ENCODE measurements at regions not wholly inside any gene's neighbourhood (a gene's known extent, or its start where the extent isn't known, plus 50 kb on each side); places are given as distances from the start of the nearest gene placed in this dataset.
"Not testable (repeated sequence)": the region's sequence is repeated elsewhere in the genome, so short reads cannot be mapped to it uniquely, and the experiment has no call there.

DNA sequence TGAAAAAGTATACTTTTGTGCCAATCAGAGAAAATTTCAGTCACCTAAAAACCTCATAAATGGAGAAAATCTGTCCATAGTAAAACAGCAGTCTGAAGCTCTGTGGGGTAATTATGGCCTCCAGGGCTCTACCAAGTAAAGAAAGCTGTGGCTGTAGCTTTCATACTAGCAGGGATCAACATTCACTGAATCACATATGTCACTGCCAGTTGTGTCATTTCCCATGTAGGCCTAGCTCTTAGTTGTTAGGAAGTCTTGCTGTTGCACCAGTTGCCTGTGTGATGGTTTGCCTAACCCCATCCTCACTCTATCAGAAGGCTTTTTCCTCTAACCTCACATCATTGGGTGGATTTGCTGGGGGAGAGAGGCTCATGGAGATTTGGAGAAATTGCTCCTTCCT is 62.3 kb upstream of the XIST start:
- H3K4me2 ChIP-seq (ENCODE audit: low read depth, low read length); H3K9me3 ChIP-seq (ENCODE audit: control insufficient read depth, insufficient read depth, low read length); H3K79me1 ChIP-seq (ENCODE audit: low read depth in 1 of 2, low read length in 2 of 2); H3K4me3 ChIP-seq (ENCODE audit: insufficient read depth, low read depth, low read length); H4K20me1 ChIP-seq (ENCODE audit: insufficient read depth, low read length); dilution Hi-C loops (cut with HindIII; ENCODE audit: low sequenced_read_pairs, unreplicated experiment); H4K5ac ChIP-seq (ENCODE audit: low read depth, low read length); ATAC-seq (ENCODE audit: low read depth); H3K9ac ChIP-seq (ENCODE audit: low read depth, low read length); intact Hi-C loops (cut with micrococcal nuclease); H3K23ac ChIP-seq (ENCODE audit: low read depth, low read length); H2AK5ac ChIP-seq (ENCODE audit: low read depth, low read length); H3K36me3 ChIP-seq (ENCODE audit: control insufficient read depth, insufficient read depth, low read length); H3K9me1 ChIP-seq (ENCODE audit: insufficient read depth, low read length); H3K27me3 ChIP-seq (ENCODE audit: control insufficient read depth, insufficient read depth, low read length); CTCF ChIA-PET; in situ Hi-C loops (cut with MboI; ENCODE audit: low sequenced_read_pairs); H2AK9ac ChIP-seq (replicated peaks; ENCODE audit: low read depth, low read length, poor library complexity); POLR2A ChIA-PET (ENCODE audit: unreplicated experiment); BruUV-seq (replicated peaks); H3K18ac ChIP-seq (ENCODE audit: low read depth, low read length); DNase-seq; H3K27ac ChIP-seq (ENCODE audit: insufficient read depth, low read length); H3K56ac ChIP-seq (ENCODE audit: extremely low read depth, insufficient read depth, low read length): not testable (repeated sequence)
- Histone ChIP-seq H2BK15ac (ENCODE audit: low read depth, low read length) (peak overlapping the region; percentile 81; the same call in 2 of the 3 replicates), H2BK20ac (ENCODE audit: low read depth, low read length) (peak overlapping the region; percentile 72; the same call in 1 of the 2 replicates), H2BK5ac (ENCODE audit: low read depth, low read length, poor library complexity, severe bottlenecking) (peak overlapping the region; percentile 34), H3K4ac (ENCODE audit: low read depth, low read length) (peak overlapping the region; percentile 39; the same call in 1 of the 2 replicates), H2AFZ (replicated peaks; ENCODE audit: low read length, poor library complexity) (peak overlapping the region; percentile 64), H2BK120ac (ENCODE audit: low read depth, low read length) (peak overlapping the region; percentile 85), H4K91ac (ENCODE audit: insufficient read depth, low read depth, low read length) (peak overlapping the region; percentile 66), H3K14ac (replicated peaks; ENCODE audit: low read depth, low read length) (peak overlapping the region; percentile 45; the same call in 1 of the 2 replicates), H3K4me1 (ENCODE audit: control insufficient read depth, insufficient read depth, low read length) (peaks cover 14% of the 10 kb centered on the region), H4K8ac (ENCODE audit: low read depth in 2 of 2, low read length in 2 of 2) (peak overlapping the region in 1 of 2 experiments; percentile 55; a peak in 3 of 4 replicates)

All from IMR-90 (cell line).